H1 (cell line): ENCODE measurements at regions not wholly inside any gene's neighbourhood (a gene's known extent, or its start where the extent isn't known, plus 50 kb on each side); places are given as distances from the start of the nearest gene placed in this dataset.

Experiments
- CTCF ChIA-PET: fragments of 300-600 bp; sonication (Branson Sonifier 250); formaldehyde crosslinking; loops from one replicate; lab custom pipeline; 2021; ENCODE audit not compliant: partially characterized antibody; lab: Charles Lee
- POLR2A ChIA-PET: fragments of 300-600 bp; sonication (Branson Sonifier 250); formaldehyde crosslinking; loops from one replicate; lab custom pipeline; 2021; ENCODE audit warnings: inconsistent platforms; ENCODE audit not compliant: partially characterized antibody; lab: Charles Lee
- DNase-seq, 2 experiments: peaks; one replicate each; pipeline versions ENCODE4 v3.0.0 to v3.0.0-alpha.2; 2010 to 2022; ENCODE audit warnings: low spot score in 2 of 2, low read depth in 1 of 2, mixed read lengths in 1 of 2
- FAIRE-seq: peaks from 2 replicates; lab custom pipeline; 2011; peaks lifted over from hg19 to GRCh38; lab: Jason Lieb, UNC
- H2AFZ ChIP-seq: 2 replicates; pipeline ENCODE4 v1.8.1; 2012; ENCODE audit warnings: low read length, inconsistent platforms
- H2AK5ac ChIP-seq: 2 replicates; pipeline ENCODE4 v1.6.1; 2013; ENCODE audit warnings: low read depth, low read length
- H2BK120ac ChIP-seq: replicated peaks from 2 replicates; pipeline ENCODE3; 2013; ENCODE audit warnings: low read depth, low read length, inconsistent platforms
- H2BK12ac ChIP-seq: 2 replicates; pipeline ENCODE4 v1.6.1; 2013; ENCODE audit warnings: low read depth, low read length
- H2BK15ac ChIP-seq: 2 replicates; pipeline ENCODE4 v1.6.1; 2013; ENCODE audit warnings: low read length
- H2BK20ac ChIP-seq: 2 replicates; pipeline ENCODE4 v1.6.1; 2013; ENCODE audit warnings: low read length
- H2BK5ac ChIP-seq: 2 replicates; pipeline ENCODE4 v1.6.1; 2013; ENCODE audit warnings: low read depth, low read length
- H3K14ac ChIP-seq: 2 replicates; pipeline ENCODE4 v1.6.1; 2013; ENCODE audit warnings: inconsistent platforms; ENCODE audit not compliant: insufficient read length
- H3K18ac ChIP-seq: 2 replicates; pipeline ENCODE4 v1.6.1; 2013; ENCODE audit warnings: low read length; ENCODE audit errors: extremely low read depth
- H3K23ac ChIP-seq: 2 replicates; pipeline ENCODE4 v1.6.1; 2013; ENCODE audit warnings: inconsistent platforms; ENCODE audit not compliant: insufficient read length
- H3K23me2 ChIP-seq: 2 replicates; pipeline ENCODE4 v1.6.1; 2013; ENCODE audit warnings: low read depth, low read length
- H3K27ac ChIP-seq: 2 replicates; pipeline ENCODE4 v1.6.1; 2011; ENCODE audit warnings: low read depth, low read length, inconsistent platforms
- H3K27me3 ChIP-seq, 4 experiments: replicated peaks in 1 of 4; 1 replicate in 1 of 4; 2 replicates in 3 of 4; pipeline versions ENCODE4 v1.6.1 to v1.8.1; 2011 to 2013; ENCODE audit warnings: low read length in 3 of 4, mild to moderate bottlenecking in 3 of 4, inconsistent platforms in 2 of 4, mixed read lengths in 2 of 4, moderate library complexity in 1 of 4; ENCODE audit not compliant: control insufficient read depth in 3 of 4, insufficient read depth in 3 of 4; ENCODE audit errors: extremely low read depth in 1 of 4
- H3K36me3 ChIP-seq, 4 experiments: 2 replicates each; pipeline versions ENCODE4 v1.6.1 to v1.8.1; 2011 to 2013; ENCODE audit warnings: mild to moderate bottlenecking in 4 of 4, low read length in 3 of 4, moderate library complexity in 2 of 4, control low read depth in 1 of 4, inconsistent platforms in 1 of 4; ENCODE audit not compliant: insufficient read depth in 4 of 4, control insufficient read depth in 2 of 4
- H3K4ac ChIP-seq: replicated peaks from 2 replicates; pipeline ENCODE3; 2013; ENCODE audit warnings: low read length, low read depth, mixed read lengths, inconsistent platforms; ENCODE audit not compliant: insufficient read length
- H3K4me1 ChIP-seq, 4 experiments: replicated peaks in 1 of 4; 1 replicate in 1 of 4; 2 replicates in 3 of 4; pipeline versions ENCODE4 v1.6.1 to v1.8.1; 2011 to 2013; ENCODE audit warnings: low read length in 3 of 4, inconsistent platforms in 2 of 4, mixed read lengths in 1 of 4; ENCODE audit not compliant: insufficient read depth in 4 of 4, control insufficient read depth in 3 of 4
- H3K4me2 ChIP-seq, 2 experiments: 2 replicates each; pipeline versions ENCODE4 v1.6.1 to v1.8.1; 2011 to 2013; ENCODE audit warnings: low read depth in 2 of 2, low read length in 2 of 2, control low read depth in 1 of 2, inconsistent platforms in 1 of 2, mild to moderate bottlenecking in 1 of 2; ENCODE audit not compliant: insufficient read depth in 1 of 2
- H3K4me3 ChIP-seq, 4 experiments: fragments of 200-600, 300-600 bp in 1 of 4; sonication (generic), shearing (Covaris generic), sonication (Bioruptor Twin) in 1 of 4; 2 replicates each; pipeline versions ENCODE4 v1.5.1 to v1.8.1; 2011 to 2016; ENCODE audit warnings: low read length in 4 of 4, low read depth in 3 of 4, control low read depth in 2 of 4, inconsistent platforms in 2 of 4, mild to moderate bottlenecking in 2 of 4, mixed read lengths in 1 of 4, moderate library complexity in 1 of 4; ENCODE audit not compliant: insufficient read depth in 2 of 4; ENCODE audit errors: extremely low read depth in 1 of 4
- H3K56ac ChIP-seq: replicated peaks from 2 replicates; pipeline ENCODE3; 2013; ENCODE audit warnings: low read depth, mild to moderate bottlenecking, mixed read lengths, low read length, inconsistent platforms; ENCODE audit not compliant: insufficient read length
- H3K79me1 ChIP-seq: 2 replicates; pipeline ENCODE4 v1.6.1; 2013; ENCODE audit warnings: low read depth, low read length, control low read depth
- H3K79me2 ChIP-seq, 2 experiments: 2 replicates each; pipeline versions ENCODE4 v1.6.1 to v1.8.1; 2012 to 2013; ENCODE audit warnings: low read length in 2 of 2, mild to moderate bottlenecking in 2 of 2, inconsistent platforms in 1 of 2; ENCODE audit not compliant: insufficient read depth in 2 of 2, control insufficient read depth in 1 of 2
- H3K9ac ChIP-seq, 4 experiments: replicated peaks in 1 of 4; 1 replicate in 1 of 4; 2 replicates in 3 of 4; pipeline versions ENCODE4 v1.6.1 to v1.8.1; 2011 to 2013; ENCODE audit warnings: low read depth in 3 of 4, low read length in 3 of 4, control low read depth in 2 of 4, mild to moderate bottlenecking in 2 of 4, moderate library complexity in 2 of 4, inconsistent platforms in 1 of 4; ENCODE audit errors: extremely low read depth in 1 of 4
- H3K9me3 ChIP-seq, 2 experiments: 2 replicates each; pipeline versions ENCODE4 v1.6.1 to v1.8.1; 2012 to 2013; ENCODE audit warnings: mild to moderate bottlenecking in 2 of 2, moderate library complexity in 2 of 2, control low read depth in 1 of 2, inconsistent platforms in 1 of 2, low read depth in 1 of 2, low read length in 1 of 2, mixed read lengths in 1 of 2; ENCODE audit not compliant: insufficient read depth in 2 of 2
- H4K20me1 ChIP-seq, 2 experiments: replicated peaks in 1 of 2; 2 replicates each; pipeline versions ENCODE3 to v1.8.1; 2011 to 2013; ENCODE audit warnings: inconsistent platforms in 2 of 2, low read length in 2 of 2, mild to moderate bottlenecking in 1 of 2; ENCODE audit not compliant: insufficient read depth in 2 of 2, control insufficient read depth in 1 of 2
- H4K5ac ChIP-seq: 2 replicates; pipeline ENCODE4 v1.6.1; 2013; ENCODE audit warnings: low read length, low read depth, mixed read lengths, inconsistent platforms; ENCODE audit not compliant: insufficient read length
- H4K8ac ChIP-seq: 2 replicates; pipeline ENCODE4 v1.8.0; 2013; ENCODE audit warnings: mild to moderate bottlenecking, moderate library complexity, low read length, inconsistent platforms; ENCODE audit not compliant: insufficient read depth; ENCODE audit errors: extremely low read depth
- H4K91ac ChIP-seq: replicated peaks from 2 replicates; pipeline ENCODE3; 2013; ENCODE audit warnings: low read length, mixed read lengths, inconsistent platforms; ENCODE audit not compliant: insufficient read length
- CBX5 ChIP-seq: fragments of 300-800, 300-1000 bp; sonication (generic); IDR thresholded peaks from 2 replicates; pipeline ENCODE4 v1.7.1; 2016; ENCODE audit warnings: antibody characterized with exemption, low read length, low read depth
- CEBPB ChIP-seq: IDR thresholded peaks from 2 replicates; pipeline ENCODE4 v1.6.1; 2012; ENCODE audit warnings: low read depth, low read length
- POU5F1 ChIP-seq: IDR thresholded peaks from 2 replicates; pipeline ENCODE4 v1.6.1; 2011; ENCODE audit warnings: low read depth, mild to moderate bottlenecking, low read length, moderate library complexity
- WGBS, 2 experiments: shearing (Covaris generic) in 1 of 2; methylation state at CpG; one replicate each; pipeline versions ENCODE4 v1.1.6 to v1.1.7; 2013 to 2015; ENCODE audit warnings: low lambda C conversion rate in 2 of 2, mixed read lengths in 2 of 2, inconsistent platforms in 1 of 2, low coverage in 1 of 2, missing lambda C conversion rate in 1 of 2; ENCODE audit not compliant: insufficient replicate concordance in 2 of 2, insufficient coverage in 1 of 2, insufficient read length in 1 of 2; ENCODE audit errors: extremely low coverage in 1 of 2, missing lambda C conversion rate in 1 of 2; 5-methylcytosine and 5-hydroxymethylcytosine counted together

GRCh38 chr7:25549271-25549921 lies 321.1 kb upstream of the NPVF start:
- no peak overlapping the region for H4K8ac ChIP-seq
- H3K4me1 ChIP-seq, result peaks cover 0 to 11% (median 1%) of the 10 kb centered on the region in 4 experiments; a peak in 4 of 7 replicates
- WGBS, 2 experiments, result 84% methylated on average over 6 of the region's 6 CpGs; no CpG with 5 or more reads in 1 of the 2 experiments
- H2BK15ac ChIP-seq, result no peak overlapping the region
- no peak overlapping the region for H3K9ac ChIP-seq
- no peaks in the 10 kb centered on the region; the same call in 1 of the 2 replicates for H3K23me2 ChIP-seq
- H3K4me2 ChIP-seq, result no peak overlapping the region
- CTCF ChIA-PET, result interaction anchor here (0.6 kb wide), 1 partner anchor 123 kb away, joined by 3 read pairs; no protein-coding TSS in a partner anchor
- no peak overlapping the region for H3K18ac ChIP-seq
- H3K4ac ChIP-seq, result no peak overlapping the region
- H2BK20ac ChIP-seq, result no peak overlapping the region
- FAIRE-seq (no peak), DNase-seq (no peak)
- no peak overlapping the region for H2BK5ac ChIP-seq
- H3K79me2 ChIP-seq, result no peaks in the 10 kb centered on the region
- no peak overlapping the region for H3K14ac ChIP-seq
- H2AFZ ChIP-seq, result no peak overlapping the region
- H2BK12ac ChIP-seq, result no peak overlapping the region
- H3K23ac ChIP-seq, result no peak overlapping the region
- POLR2A ChIA-PET, result no interaction called here
- H4K5ac ChIP-seq, result no peak overlapping the region
- no peak for TF ChIP-seq POU5F1
- TF ChIP-seq CEBPB, result no peak
- TF ChIP-seq CBX5, result no peak
- H4K91ac ChIP-seq, result no peak overlapping the region
- H3K56ac ChIP-seq, result no peak overlapping the region
- no peaks in the 10 kb centered on the region for H3K79me1 ChIP-seq
- no peaks in the 10 kb centered on the region for H4K20me1 ChIP-seq
- H3K9me3 ChIP-seq, result no peaks in the 10 kb centered on the region
- no peak overlapping the region for H3K27ac ChIP-seq
- no peak overlapping the region for H3K4me3 ChIP-seq
- H3K36me3 ChIP-seq, result no peaks in the 10 kb centered on the region
- H2AK5ac ChIP-seq, result no peak overlapping the region
- H2BK120ac ChIP-seq, result no peak overlapping the region
- no peaks in the 10 kb centered on the region for H3K27me3 ChIP-seq
